GM12878 (cell line): ENCODE measurements at regions not wholly inside any gene's neighbourhood (a gene's known extent, or its start where the extent isn't known, plus 50 kb on each side); places are given as distances from the start of the nearest gene placed in this dataset.

Experiments
- ELK1 ChIP-seq: IDR thresholded peaks from 2 replicates; pipeline ENCODE4 v1.6.1; 2012; ENCODE audit warnings: low read depth, low read length, improper control_type of control experiment
- ETV6 ChIP-seq, 2 experiments: fragments of 450-650 bp in 1 of 2; IDR thresholded peaks in 1 of 2; conservative IDR thresholded peaks in 1 of 2; 2 replicates each; pipeline ENCODE4 v1.6.1; 2014; ENCODE audit warnings: antibody characterized with exemption in 1 of 2, borderline replicate concordance in 1 of 2, low read depth in 1 of 2, mild to moderate bottlenecking in 1 of 2, moderate library complexity in 1 of 2
- NFXL1 ChIP-seq: fragments of 450-650 bp; IDR thresholded peaks from 2 replicates; pipeline ENCODE4 v1.6.1; 2017; ENCODE audit warnings: antibody characterized with exemption, mild to moderate bottlenecking, borderline replicate concordance

GRCh38 chr15:20652914-20653313 is 111.3 kb upstream of the GOLGA6L6 start:
- TF ChIP-seq ETV6 (conservative IDR thresholded peaks at IDR 0.05 in 1 of 2, IDR thresholded peaks at IDR 0.05 in 1 of 2; ENCODE audit: borderline replicate concordance in 1 of 2, low read depth in 1 of 2) (no peak), NFXL1 (no peak), ELK1 (no peak)
